ENCODE measurements at regions not wholly inside any gene's neighbourhood (a gene's known extent, or its start where the extent isn't known, plus 50 kb on each side); places are given as distances from the start of the nearest gene placed in this dataset.

GRCh38 chr14:44438936-44439335 is 68.1 kb downstream of the FSCB start:
- TF ChIP-seq CTCF (IDR thresholded peaks at IDR 0.05) = no peak
- no peak for TF ChIP-seq POLR2AphosphoS5 (IDR thresholded peaks at IDR 0.05; ENCODE audit: low read depth, low read length)
- no peak for TF ChIP-seq SIN3A (IDR thresholded peaks at IDR 0.05; ENCODE audit: borderline replicate concordance, insufficient read depth, low read depth, low read length)
- no peak for TF ChIP-seq TCF7L2 (IDR thresholded peaks at IDR 0.05; ENCODE audit: low read depth, low read length)

All from Panc1 (cell line).